HCT116 (cell line): ENCODE measurements at regions not wholly inside any gene's neighbourhood (a gene's known extent, or its start where the extent isn't known, plus 50 kb on each side); places are given as distances from the start of the nearest gene placed in this dataset.

Experiments used
- ATAC-seq: fragments of 200-7000 bp; cut with Tn5 transposase; 2 replicates; pipeline ENCODE4 v1.9.1; 2020; ENCODE audit warnings: mild to moderate bottlenecking, moderate library complexity
- BruUV-seq: library from RNA; stranded (reverse); fragments of 400-500 nt; replicated peaks from 2 replicates; lab custom pipeline; 2021; lab: Mats Ljungman, UMichigan
- CTCF ChIA-PET: fragments of 300-600 bp; sonication (Branson Sonifier 250); formaldehyde crosslinking; loops from one replicate; lab custom pipeline; 2021; ENCODE audit warnings: antibody characterized with exemption; lab: Charles Lee
- POLR2A ChIA-PET: fragments of 300-600, 350-600 bp; sonication (Branson Sonifier 250); formaldehyde crosslinking; loops from one replicate; lab custom pipeline; 2021; ENCODE audit warnings: antibody characterized with exemption; lab: Charles Lee
- RAD21 ChIA-PET, 2 experiments: fragments of 300-600 bp; sonication (Branson Sonifier 250); formaldehyde crosslinking; loops; one replicate each; lab custom pipeline; 2023; ENCODE audit warnings: low total read pairs in 2 of 2; ENCODE audit not compliant: uncharacterized antibody in 2 of 2, unreplicated experiment in 2 of 2, low non-redundant PET in 1 of 2; lab: Charles Lee
- DNase-seq: peaks from one replicate; pipeline ENCODE4 v3.0.0-alpha.2; 2010; ENCODE audit warnings: low read depth, low spot score
- H2AFZ ChIP-seq: fragments of 200-600 bp; shearing (Covaris generic), sonication (generic); 2 replicates; pipeline ENCODE4 v1.6.1; 2017; ENCODE audit warnings: low read depth, mixed run types, mixed read lengths, antibody characterized with exemption, low read length; ENCODE audit not compliant: poor library complexity, severe bottlenecking
- H3K27ac ChIP-seq: 2 replicates; pipeline ENCODE4 v1.5.1; 2012; ENCODE audit warnings: low read depth, low read length
- H3K27me3 ChIP-seq: fragments of 200-600 bp; sonication (generic); 2 replicates; pipeline ENCODE4 v1.6.1; 2016; ENCODE audit warnings: mixed run types, low read length, mixed read lengths; ENCODE audit not compliant: insufficient read depth
- H3K36me3 ChIP-seq, 2 experiments: fragments of 200-500 bp in 1 of 2; fragments of 200-600 bp in 1 of 2; sonication (Bioruptor generic) in 1 of 2; sonication (generic) in 1 of 2; 2 replicates each; pipeline versions ENCODE4 v1.5.1 to v1.6.1; 2014 to 2016; ENCODE audit warnings: low read length in 2 of 2, inconsistent platforms in 1 of 2, mixed read lengths in 1 of 2, mixed run types in 1 of 2; ENCODE audit not compliant: insufficient read depth in 2 of 2, control insufficient read depth in 1 of 2
- H3K4me1 ChIP-seq, 2 experiments: fragments of 200-600 bp in 1 of 2; sonication (generic) in 1 of 2; 2 replicates each; pipeline versions ENCODE4 v1.5.1 to v1.6.1; 2012 to 2017; ENCODE audit warnings: low read length in 2 of 2, inconsistent platforms in 1 of 2, mild to moderate bottlenecking in 1 of 2, mixed read lengths in 1 of 2, mixed run types in 1 of 2, moderate library complexity in 1 of 2; ENCODE audit not compliant: insufficient read depth in 2 of 2, control insufficient read depth in 1 of 2
- H3K4me2 ChIP-seq: fragments of 200-600 bp; sonication (generic); 2 replicates; pipeline ENCODE4 v1.6.1; 2017; ENCODE audit warnings: mixed run types, low read length, mixed read lengths
- H3K4me3 ChIP-seq, 2 experiments: fragments of 200-600 bp in 1 of 2; sonication (generic) in 1 of 2; replicated peaks in 1 of 2; 2 replicates each; pipeline ENCODE4 v1.5.1; 2011 to 2016; ENCODE audit warnings: low read length in 2 of 2, control low read depth in 1 of 2, low read depth in 1 of 2, mild to moderate bottlenecking in 1 of 2, mixed read lengths in 1 of 2, mixed run types in 1 of 2
- H3K79me2 ChIP-seq: fragments of 200-600 bp; sonication (generic); 2 replicates; pipeline ENCODE4 v1.6.1; 2017; ENCODE audit warnings: mild to moderate bottlenecking, mixed run types, low read length, moderate library complexity, mixed read lengths; ENCODE audit not compliant: insufficient read depth
- H3K9ac ChIP-seq: fragments of 200-600 bp; sonication (generic); 2 replicates; pipeline ENCODE4 v1.6.1; 2016; ENCODE audit warnings: low read length, mixed read lengths
- H3K9me2 ChIP-seq: fragments of 200-600 bp; sonication (generic), shearing (Covaris generic); 2 replicates; pipeline ENCODE4 v1.6.1; 2017; ENCODE audit warnings: mixed run types, mild to moderate bottlenecking, moderate library complexity; ENCODE audit not compliant: insufficient read depth
- H3K9me3 ChIP-seq, 2 experiments: fragments of 200-500 bp in 1 of 2; fragments of 200-600 bp in 1 of 2; sonication (Bioruptor generic) in 1 of 2; sonication (generic) in 1 of 2; 2 replicates each; pipeline ENCODE4 v1.6.1; 2014 to 2017; ENCODE audit warnings: low read length in 2 of 2, mixed read lengths in 2 of 2, inconsistent platforms in 1 of 2, low read depth in 1 of 2, mild to moderate bottlenecking in 1 of 2, mixed run types in 1 of 2, moderate library complexity in 1 of 2; ENCODE audit not compliant: control insufficient read depth in 1 of 2, insufficient read depth in 1 of 2
- H4K20me1 ChIP-seq: fragments of 200-600 bp; sonication (generic), shearing (Covaris generic); 2 replicates; pipeline ENCODE4 v1.6.1; 2017; ENCODE audit warnings: mixed run types, mild to moderate bottlenecking, moderate library complexity; ENCODE audit not compliant: insufficient read depth
- ATF3 ChIP-seq: IDR thresholded peaks from 2 replicates; pipeline ENCODE4 v1.6.1; 2012
- CBX3 ChIP-seq: IDR thresholded peaks from 2 replicates; pipeline ENCODE4 v1.6.1; 2012; ENCODE audit warnings: low read depth
- CEBPB ChIP-seq: IDR thresholded peaks from 2 replicates; pipeline ENCODE4 v1.6.1; 2012; ENCODE audit warnings: low read depth
- ELF1 ChIP-seq: IDR thresholded peaks from 2 replicates; pipeline ENCODE4 v1.6.1; 2012; ENCODE audit warnings: low read depth, borderline replicate concordance
- EZH2phosphoT487 ChIP-seq: fragments of 200-600 bp; IDR thresholded peaks from 2 replicates; pipeline ENCODE4 v1.6.1; 2018; ENCODE audit warnings: antibody characterized with exemption, borderline replicate concordance
- RAD21 ChIP-seq: IDR thresholded peaks from 2 replicates; pipeline ENCODE4 v1.6.1; 2012; ENCODE audit warnings: low read depth, mild to moderate bottlenecking
- SP1 ChIP-seq: IDR thresholded peaks from 2 replicates; pipeline ENCODE4 v1.6.1; 2012; ENCODE audit warnings: low read depth
- ZBTB33 ChIP-seq: IDR thresholded peaks from 2 replicates; pipeline ENCODE4 v1.6.1; 2011; ENCODE audit warnings: mild to moderate bottlenecking, low read length, moderate library complexity; ENCODE audit not compliant: insufficient replicate concordance; ENCODE audit errors: extremely low read depth
- intact Hi-C: fragments of 100-400 bp; cut with micrococcal nuclease; formaldehyde crosslinking; loops from 2 replicates; pipeline ENCODE4 v1.10.0; 2022

- TF ChIP-seq ZBTB33: no peak
- TF ChIP-seq SP1: no peak
These were observed 108.6 kb downstream of the LACC1 start (continued) for GRCh38 chr13:43988302-43988701.

- intact Hi-C loops: no loop called here
- ATAC-seq (no peak), DNase-seq (no peak)
- no TSS peak for BruUV-seq
- Histone ChIP-seq H3K4me2 (no peak overlapping the region), H3K4me1 (no peaks in the 10 kb centered on the region), H3K9me2 (no peaks in the 10 kb centered on the region), H3K9me3 (peaks cover 5 to 6% of the 10 kb centered on the region in 2 experiments; a peak in 1 of 4 replicates), H4K20me1 (no peaks in the 10 kb centered on the region), H2AFZ (no peak overlapping the region), H3K36me3 (no peaks in the 10 kb centered on the region), H3K9ac (no peak overlapping the region), H3K27me3 (no peaks in the 10 kb centered on the region), H3K27ac (no peak overlapping the region), H3K79me2 (no peaks in the 10 kb centered on the region), H3K4me3 (no peak overlapping the region)
- ChIA-PET RAD21 (no interaction called here), POLR2A (no interaction called here), CTCF (no interaction called here)
- TF ChIP-seq CBX3: no peak
- no peak for TF ChIP-seq RAD21
- no peak for TF ChIP-seq ATF3
- TF ChIP-seq ELF1: no peak
- no peak for TF ChIP-seq EZH2phosphoT487
- TF ChIP-seq CEBPB: no peak
These were observed 110.3 kb downstream of the LACC1 start for GRCh38 chr13:43990021-43990420.
